ENCODE measurements at regions not wholly inside any gene's neighbourhood (a gene's known extent, or its start where the extent isn't known, plus 50 kb on each side); places are given as distances from the start of the nearest gene placed in this dataset.

- no peak overlapping the region for H3K4me3 ChIP-seq (ENCODE audit: low read length)
- TF ChIP-seq CTCF (IDR thresholded peaks at IDR 0.05; ENCODE audit: insufficient read depth, low read depth, low read length, missing control alignments) = no peak
- no peak for DNase-seq (ENCODE audit: low read depth)
These were observed 326.2 kb upstream of the SLIT2 start for GRCh38 chr4:19925516-19925915.

- TF ChIP-seq CTCF (IDR thresholded peaks at IDR 0.05; ENCODE audit: insufficient read depth, low read depth, low read length, missing control alignments) = no peak
- no peak overlapping the region for H3K4me3 ChIP-seq (ENCODE audit: low read length)
- DNase-seq (ENCODE audit: low read depth) = peak; percentile 6
These were observed 326.9 kb upstream of the SLIT2 start for GRCh38 chr4:19924761-19925160.

- no peak for DNase-seq (ENCODE audit: low read depth)
- no peak overlapping the region for H3K4me3 ChIP-seq (ENCODE audit: low read length)
- TF ChIP-seq CTCF (IDR thresholded peaks at IDR 0.05; ENCODE audit: insufficient read depth, low read depth, low read length, missing control alignments) = no peak
These were observed 336.4 kb upstream of the SLIT2 start for GRCh38 chr4:19915276-19915675.

- no peak for TF ChIP-seq CTCF (IDR thresholded peaks at IDR 0.05; ENCODE audit: insufficient read depth, low read depth, low read length, missing control alignments)
- H3K4me3 ChIP-seq (ENCODE audit: low read length) = no peak overlapping the region
- DNase-seq (ENCODE audit: low read depth) = peak; percentile 61
These were observed 338.1 kb upstream of the SLIT2 start for GRCh38 chr4:19913650-19914049.

- no peak for TF ChIP-seq CTCF (IDR thresholded peaks at IDR 0.05; ENCODE audit: insufficient read depth, low read depth, low read length, missing control alignments)
- no peak for DNase-seq (ENCODE audit: low read depth)
- H3K4me3 ChIP-seq (ENCODE audit: low read length) = no peak overlapping the region
These were observed 340.7 kb upstream of the SLIT2 start for GRCh38 chr4:19910861-19911525.

GRCh38 chr4:19905024-19905423 lies 346.7 kb upstream of the SLIT2 start:
- no peak for TF ChIP-seq CTCF (IDR thresholded peaks at IDR 0.05; ENCODE audit: insufficient read depth, low read depth, low read length, missing control alignments)
- no peak overlapping the region for H3K4me3 ChIP-seq (ENCODE audit: low read length)
- no peak for DNase-seq (ENCODE audit: low read depth)

- no peak for TF ChIP-seq CTCF (IDR thresholded peaks at IDR 0.05; ENCODE audit: insufficient read depth, low read depth, low read length, missing control alignments)
- no peak overlapping the region for H3K4me3 ChIP-seq (ENCODE audit: low read length)
- no peak for DNase-seq (ENCODE audit: low read depth)
These were observed 363.1 kb upstream of the SLIT2 start for GRCh38 chr4:19888587-19888986.
